Hematopoietic multipotent progenitor cell (in vitro differentiated cells): ENCODE measurements at regions not wholly inside any gene's neighbourhood (a gene's known extent, or its start where the extent isn't known, plus 50 kb on each side); places are given as distances from the start of the nearest gene placed in this dataset. TPM values are rescaled to one million over a fixed set of nuclear protein-coding genes. Genes with fewer than 3 reads are reported as not detected.
"Not testable (repeated sequence)": the region's sequence is repeated elsewhere in the genome, so short reads cannot be mapped to it uniquely, and the experiment has no call there.

Experiments
- DNase-seq, 3 donors: peaks; one replicate each; pipeline ENCODE4 v3.0.0-alpha.2; 2011 to 2015; ENCODE audit warnings: low read depth in 2 of 3, low spot score in 2 of 3
- small RNA-seq: library from RNA; depleted of rRNA; stranded (forward); fragments of <200 nt; gene quantifications from one replicate; pipeline ENCODE3, GENCODE V24; 2012

- no peak for DNase-seq
Measured at GRCh38 chr7:79513261-79513660, 59.8 kb upstream of the MAGI2 start.

DNA sequence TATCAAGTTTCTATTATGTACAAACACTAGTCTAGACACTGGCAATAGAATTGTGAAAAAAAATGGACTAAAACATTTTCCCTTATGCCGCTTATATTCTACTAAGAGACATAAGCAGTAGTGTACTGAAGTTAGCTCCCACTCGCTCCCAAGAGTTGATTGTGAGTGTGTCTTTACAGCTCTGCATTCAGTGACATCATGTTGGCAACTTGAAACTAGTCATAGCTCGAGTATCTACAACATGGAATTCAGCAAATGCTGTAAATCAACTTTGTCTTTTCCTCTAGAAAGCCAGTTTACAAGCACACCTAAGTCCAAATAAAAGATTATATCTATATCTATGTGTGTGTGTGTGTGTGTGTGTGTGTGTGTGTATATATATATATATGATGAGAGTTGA lies 58.8 kb upstream of the MAGI2 start:
- DNase-seq, result no peak

DNA sequence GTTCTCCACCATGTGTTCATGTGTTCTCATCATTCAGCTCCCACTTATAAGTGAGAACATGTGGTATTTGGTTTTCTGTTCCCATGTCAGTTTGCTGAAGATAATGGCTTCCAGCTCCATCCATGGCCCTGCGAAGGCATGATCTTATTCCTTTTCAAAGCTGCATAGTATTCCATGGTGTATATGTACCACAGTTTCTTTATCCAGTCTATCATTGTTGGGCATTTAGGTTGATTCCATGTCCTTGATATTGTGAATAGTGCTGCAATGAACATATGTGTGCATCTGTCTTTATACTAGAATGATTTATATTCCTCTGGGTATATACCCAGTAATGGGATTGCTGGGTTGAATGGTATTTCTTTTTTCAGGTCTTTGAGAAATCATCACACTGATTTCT lies 57.6 kb upstream of the MAGI2 start:
- not testable (repeated sequence) for DNase-seq

GRCh38 chr7:79507131-79507530 lies 53.7 kb upstream of the MAGI2 start:
- no peak for DNase-seq

- no peak for DNase-seq
Measured at GRCh38 chr7:79506481-79506880, 53.0 kb upstream of the MAGI2 start.

DNA sequence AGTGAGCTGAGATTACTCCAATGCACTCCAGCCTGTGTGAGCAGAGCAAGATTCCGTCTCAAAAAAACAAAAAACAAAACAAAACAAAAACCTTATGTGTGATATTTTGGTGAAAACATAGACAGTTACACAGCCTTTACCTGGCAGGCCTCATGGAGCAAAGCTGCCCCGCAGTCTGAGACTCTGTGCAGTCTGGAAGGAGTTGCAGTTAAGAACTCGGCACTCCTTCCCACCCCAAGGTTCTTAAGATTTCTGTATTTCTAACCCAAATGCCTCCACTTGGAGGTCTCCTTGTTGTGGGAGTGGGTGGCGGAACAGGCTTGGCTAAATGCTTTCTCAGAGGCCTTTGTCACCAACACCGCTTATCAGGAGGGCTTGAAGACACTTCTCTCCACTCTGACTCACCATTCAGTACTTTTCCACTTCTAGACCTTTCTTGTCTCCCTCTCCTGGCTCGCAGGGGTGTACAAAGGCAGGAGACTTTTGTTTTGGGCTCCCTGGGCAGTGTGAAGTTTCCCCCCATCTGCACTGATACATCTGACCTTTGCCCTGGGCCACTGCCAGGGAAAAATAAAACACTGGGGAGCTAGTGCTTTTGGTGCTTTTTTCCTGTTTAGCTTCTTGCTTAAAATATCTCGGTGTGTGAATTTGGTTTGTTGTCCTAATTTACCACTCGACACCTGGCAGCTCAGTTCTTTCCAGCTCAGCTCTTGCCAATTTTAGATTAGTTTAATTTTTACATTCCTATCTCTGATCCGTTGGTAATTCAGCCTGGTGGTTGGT lies 51.3 kb upstream of the MAGI2 start:
- DNase-seq, result no peak

Small RNA genes in the stretch of these regions (small RNA-seq; reads per million reads assigned to genes)
- gene RNA5SP234, result not detected
- not detected for gene RNU6-849P
